ENCODE measurements at regions not wholly inside any gene's neighbourhood (a gene's known extent, or its start where the extent isn't known, plus 50 kb on each side); places are given as distances from the start of the nearest gene placed in this dataset.

DNA sequence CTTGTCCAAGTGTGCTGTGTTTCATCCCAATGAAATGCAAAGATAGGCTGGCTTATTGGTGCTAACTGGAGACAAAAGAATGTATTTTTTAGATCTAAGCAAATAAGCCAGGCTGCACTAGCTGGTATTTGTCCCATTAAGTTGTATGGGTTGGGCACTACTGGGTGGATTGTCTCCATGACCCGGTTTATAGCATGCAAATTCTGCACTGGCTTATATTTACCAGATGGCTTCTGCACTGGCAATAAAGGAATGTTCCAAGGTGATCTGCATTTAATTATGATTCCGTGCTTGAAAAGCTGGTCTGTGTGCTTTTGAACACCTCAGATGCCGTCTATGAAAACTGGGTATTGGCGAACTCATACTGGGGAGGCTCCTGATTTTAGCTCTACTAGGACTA, 61.4 kb upstream of the MOCS1 start:
- TF ChIP-seq GATA3 (IDR thresholded peaks at IDR 0.05; ENCODE audit: low read depth, low read length) (no peak), GATA2 (IDR thresholded peaks at IDR 0.05; ENCODE audit: low read depth, low read length) (no peak)

Measured in SH-SY5Y (cell line).